ENCODE measurements at regions not wholly inside any gene's neighbourhood (a gene's known extent, or its start where the extent isn't known, plus 50 kb on each side); places are given as distances from the start of the nearest gene placed in this dataset.

DNA sequence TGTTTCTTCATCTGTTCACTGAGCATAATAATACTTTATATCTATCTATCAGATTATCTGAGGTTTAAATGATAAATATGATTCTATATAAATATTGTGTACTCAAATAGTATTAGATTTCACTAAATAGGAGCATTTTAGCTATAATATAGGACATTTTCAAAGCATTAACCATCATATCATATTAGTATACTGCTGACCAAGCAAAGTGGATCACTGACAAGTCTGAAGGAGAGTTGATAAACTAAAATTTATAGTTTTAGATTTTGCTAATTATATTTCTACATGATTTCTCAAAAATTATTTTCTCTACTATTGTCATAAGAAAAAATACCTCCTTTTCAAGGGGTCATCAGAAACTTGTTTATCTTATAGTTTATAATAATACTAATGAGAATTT, 937.8 kb upstream of the LRATD1 start:
- TF ChIP-seq, protein P1, sequence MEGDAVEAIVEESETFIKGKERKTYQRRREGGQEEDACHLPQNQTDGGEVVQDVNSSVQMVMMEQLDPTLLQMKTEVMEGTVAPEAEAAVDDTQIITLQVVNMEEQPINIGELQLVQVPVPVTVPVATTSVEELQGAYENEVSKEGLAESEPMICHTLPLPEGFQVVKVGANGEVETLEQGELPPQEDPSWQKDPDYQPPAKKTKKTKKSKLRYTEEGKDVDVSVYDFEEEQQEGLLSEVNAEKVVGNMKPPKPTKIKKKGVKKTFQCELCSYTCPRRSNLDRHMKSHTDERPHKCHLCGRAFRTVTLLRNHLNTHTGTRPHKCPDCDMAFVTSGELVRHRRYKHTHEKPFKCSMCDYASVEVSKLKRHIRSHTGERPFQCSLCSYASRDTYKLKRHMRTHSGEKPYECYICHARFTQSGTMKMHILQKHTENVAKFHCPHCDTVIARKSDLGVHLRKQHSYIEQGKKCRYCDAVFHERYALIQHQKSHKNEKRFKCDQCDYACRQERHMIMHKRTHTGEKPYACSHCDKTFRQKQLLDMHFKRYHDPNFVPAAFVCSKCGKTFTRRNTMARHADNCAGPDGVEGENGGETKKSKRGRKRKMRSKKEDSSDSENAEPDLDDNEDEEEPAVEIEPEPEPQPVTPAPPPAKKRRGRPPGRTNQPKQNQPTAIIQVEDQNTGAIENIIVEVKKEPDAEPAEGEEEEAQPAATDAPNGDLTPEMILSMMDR (IDR thresholded peaks at IDR 0.05; ENCODE audit: low read depth, low read length): no peak
- no peak for TF ChIP-seq EZH2phosphoT487 (IDR thresholded peaks at IDR 0.05; ENCODE audit: low read depth)

Data from OCI-LY3 (cell line).